Fibroblast of lung (primary cell): ENCODE measurements at regions not wholly inside any gene's neighbourhood (a gene's known extent, or its start where the extent isn't known, plus 50 kb on each side); places are given as distances from the start of the nearest gene placed in this dataset.
A peak's percentile ranks its signal among the peaks of the same experiment; 100 is the strongest.

Source experiments
- DNase-seq, 2 donors: peaks; one replicate each; pipeline versions ENCODE4 v3.0.0 to v3.0.0-alpha.2; 2010; ENCODE audit warnings: low read depth in 2 of 2
- H2AFZ ChIP-seq: 2 replicates; pipeline ENCODE4 v1.5.1; 2012; ENCODE audit warnings: low read length, control low read depth, inconsistent platforms
- H3K27ac ChIP-seq: 2 replicates; pipeline ENCODE4 v1.5.1; 2011; ENCODE audit warnings: low read length, control low read depth; ENCODE audit not compliant: insufficient read depth
- H3K27me3 ChIP-seq: 2 replicates; pipeline ENCODE4 v1.5.1; 2011; ENCODE audit warnings: mild to moderate bottlenecking, low read length; ENCODE audit not compliant: control insufficient read depth, insufficient read depth
- H3K36me3 ChIP-seq: 2 replicates; pipeline ENCODE4 v1.5.1; 2011; ENCODE audit warnings: low read length; ENCODE audit not compliant: control insufficient read depth, insufficient read depth
- H3K4me1 ChIP-seq: 2 replicates; pipeline ENCODE4 v1.5.1; 2011; ENCODE audit warnings: low read length; ENCODE audit not compliant: control insufficient read depth, insufficient read depth; ENCODE audit errors: extremely low read depth
- H3K4me2 ChIP-seq: 2 replicates; pipeline ENCODE4 v1.5.1; 2011; ENCODE audit warnings: low read length, control low read depth; ENCODE audit not compliant: insufficient read depth; ENCODE audit errors: extremely low read depth
- H3K4me3 ChIP-seq, 4 experiments: fragments of 200-600 bp in 1 of 4; sonication (generic) in 1 of 4; replicated peaks in 1 of 4; 2 replicates each; pipeline ENCODE4 v1.5.1; 2011 to 2016; ENCODE audit warnings: low read length in 4 of 4, low read depth in 3 of 4, mild to moderate bottlenecking in 3 of 4, control low read depth in 2 of 4, inconsistent platforms in 1 of 4, mixed read lengths in 1 of 4; ENCODE audit not compliant: insufficient read depth in 1 of 4; ENCODE audit errors: control extremely low read depth in 1 of 4
- H3K79me2 ChIP-seq: 2 replicates; pipeline ENCODE4 v1.5.1; 2012; ENCODE audit warnings: mild to moderate bottlenecking, low read length, inconsistent platforms; ENCODE audit not compliant: control insufficient read depth, insufficient read depth
- H3K9ac ChIP-seq: 2 replicates; pipeline ENCODE4 v1.5.1; 2011; ENCODE audit warnings: mild to moderate bottlenecking, low read length, control low read depth; ENCODE audit not compliant: insufficient read depth
- H3K9me3 ChIP-seq: 2 replicates; pipeline ENCODE4 v1.5.1; 2012; ENCODE audit warnings: low read depth, low read length; ENCODE audit not compliant: control insufficient read depth, insufficient read depth
- H4K20me1 ChIP-seq: 2 replicates; pipeline ENCODE4 v1.5.1; 2011; ENCODE audit warnings: low read length; ENCODE audit not compliant: control insufficient read depth, insufficient read depth; ENCODE audit errors: extremely low read depth
- EZH2 ChIP-seq: IDR thresholded peaks from 2 replicates; pipeline ENCODE4 v1.5.1; 2012; ENCODE audit warnings: low read length, control low read depth, mild to moderate bottlenecking; ENCODE audit errors: missing control alignments
- TF ChIP-seq, protein P1 (sequence below), 2 donors: IDR thresholded peaks in 1 of 2; conservative IDR thresholded peaks in 1 of 2; 1 replicate in 1 of 2; 2 replicates in 1 of 2; pipeline ENCODE4 v1.5.1; 2011 to 2012; ENCODE audit warnings: low read length in 2 of 2, control low read depth in 1 of 2, inconsistent platforms in 1 of 2, low read depth in 1 of 2, mild to moderate bottlenecking in 1 of 2

DNA sequence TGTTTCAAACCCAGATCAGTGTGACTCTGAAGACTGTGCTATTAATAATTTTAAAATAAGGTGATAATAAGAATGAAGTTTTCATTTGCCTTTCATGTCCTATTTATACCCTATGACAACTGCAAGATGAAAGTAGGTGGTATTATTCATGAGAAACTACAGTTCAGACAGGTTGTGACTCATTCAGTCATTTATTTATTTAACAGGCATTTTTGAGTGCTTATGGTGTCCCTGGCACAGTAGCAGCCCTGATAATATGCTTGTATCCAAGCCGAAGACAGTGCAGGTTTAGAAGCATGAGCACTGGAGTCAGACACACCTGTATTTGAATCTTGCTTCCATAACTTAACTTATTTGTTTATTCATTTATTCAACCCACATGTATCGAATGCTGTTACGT, 87.1 kb downstream of the FZD1 start:
- no peaks in the 10 kb centered on the region for H3K9me3 ChIP-seq
- DNase-seq, result peak; percentile 40 to 87
- no peaks in the 10 kb centered on the region for H3K79me2 ChIP-seq
- H3K9ac ChIP-seq, result no peak overlapping the region
- no peaks in the 10 kb centered on the region for H3K36me3 ChIP-seq
- H3K27ac ChIP-seq, result no peak overlapping the region
- no peaks in the 10 kb centered on the region for H4K20me1 ChIP-seq
- no peak overlapping the region for H3K4me3 ChIP-seq
- TF ChIP-seq EZH2, result no peak
- no peak overlapping the region for H2AFZ ChIP-seq
- peaks cover 3% of the 10 kb centered on the region for H3K4me1 ChIP-seq
- no peaks in the 10 kb centered on the region for H3K27me3 ChIP-seq
- no peak overlapping the region for H3K4me2 ChIP-seq

DNA sequence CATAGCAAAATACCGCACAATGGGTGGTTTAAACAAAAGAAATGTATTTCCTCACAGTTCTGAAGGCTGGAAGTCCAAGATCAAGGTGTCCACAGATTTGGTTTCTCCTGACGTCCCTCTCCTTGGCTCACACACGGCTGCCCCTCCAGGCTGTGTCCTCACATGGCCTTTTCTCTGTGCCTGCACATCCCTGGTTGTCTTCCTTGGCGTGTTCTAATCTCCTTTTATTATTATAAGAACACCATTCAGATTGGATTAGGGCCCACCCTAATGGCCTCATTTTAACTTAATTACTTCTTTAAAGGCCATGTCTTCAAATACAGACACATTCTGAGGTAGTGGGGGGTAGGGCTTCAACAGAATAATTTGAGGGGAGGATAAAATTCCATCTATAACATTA, 87.9 kb downstream of the FZD1 start:
- no peak overlapping the region for H3K4me3 ChIP-seq
- H3K4me1 ChIP-seq, result peaks cover 3% of the 10 kb centered on the region
- H3K9ac ChIP-seq, result no peak overlapping the region
- H3K27me3 ChIP-seq, result no peaks in the 10 kb centered on the region
- no peak for DNase-seq
- no peaks in the 10 kb centered on the region for H3K79me2 ChIP-seq
- H3K4me2 ChIP-seq, result no peak overlapping the region
- H3K9me3 ChIP-seq, result no peaks in the 10 kb centered on the region
- H3K36me3 ChIP-seq, result no peaks in the 10 kb centered on the region
- H2AFZ ChIP-seq, result no peak overlapping the region
- no peaks in the 10 kb centered on the region for H4K20me1 ChIP-seq
- TF ChIP-seq, protein P1, sequence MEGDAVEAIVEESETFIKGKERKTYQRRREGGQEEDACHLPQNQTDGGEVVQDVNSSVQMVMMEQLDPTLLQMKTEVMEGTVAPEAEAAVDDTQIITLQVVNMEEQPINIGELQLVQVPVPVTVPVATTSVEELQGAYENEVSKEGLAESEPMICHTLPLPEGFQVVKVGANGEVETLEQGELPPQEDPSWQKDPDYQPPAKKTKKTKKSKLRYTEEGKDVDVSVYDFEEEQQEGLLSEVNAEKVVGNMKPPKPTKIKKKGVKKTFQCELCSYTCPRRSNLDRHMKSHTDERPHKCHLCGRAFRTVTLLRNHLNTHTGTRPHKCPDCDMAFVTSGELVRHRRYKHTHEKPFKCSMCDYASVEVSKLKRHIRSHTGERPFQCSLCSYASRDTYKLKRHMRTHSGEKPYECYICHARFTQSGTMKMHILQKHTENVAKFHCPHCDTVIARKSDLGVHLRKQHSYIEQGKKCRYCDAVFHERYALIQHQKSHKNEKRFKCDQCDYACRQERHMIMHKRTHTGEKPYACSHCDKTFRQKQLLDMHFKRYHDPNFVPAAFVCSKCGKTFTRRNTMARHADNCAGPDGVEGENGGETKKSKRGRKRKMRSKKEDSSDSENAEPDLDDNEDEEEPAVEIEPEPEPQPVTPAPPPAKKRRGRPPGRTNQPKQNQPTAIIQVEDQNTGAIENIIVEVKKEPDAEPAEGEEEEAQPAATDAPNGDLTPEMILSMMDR (conservative IDR thresholded peaks at IDR 0.05 in 1 of 2, IDR thresholded peaks at IDR 0.05 in 1 of 2; ENCODE audit: low read depth in 1 of 2, low read length in 2 of 2), result no peak
- no peak for TF ChIP-seq EZH2
- no peak overlapping the region for H3K27ac ChIP-seq

DNA sequence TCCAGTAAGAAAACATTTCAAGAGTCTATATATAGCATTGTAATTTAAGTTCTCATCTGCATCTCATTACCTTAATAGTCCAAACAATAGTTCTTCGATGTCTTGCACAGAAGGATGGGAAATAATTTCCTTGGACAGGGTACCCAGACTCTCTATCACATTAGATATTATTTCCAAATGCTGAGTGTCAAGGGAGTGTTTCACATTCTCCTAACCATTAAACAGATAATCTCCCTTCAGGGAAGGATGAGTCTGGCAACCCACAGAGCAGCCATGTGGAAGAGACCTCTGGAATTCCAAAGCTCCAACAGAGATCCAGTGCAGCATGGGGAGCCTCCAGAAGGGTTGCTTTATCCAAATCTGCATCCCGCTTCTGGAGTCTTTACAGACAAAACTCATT, 89.6 kb downstream of the FZD1 start:
- no peaks in the 10 kb centered on the region for H4K20me1 ChIP-seq
- no peaks in the 10 kb centered on the region for H3K27me3 ChIP-seq
- TF ChIP-seq, protein P1 (conservative IDR thresholded peaks at IDR 0.05 in 1 of 2, IDR thresholded peaks at IDR 0.05 in 1 of 2; ENCODE audit: low read depth in 1 of 2, low read length in 2 of 2), result no peak
- no peak for TF ChIP-seq EZH2
- no peaks in the 10 kb centered on the region for H3K9me3 ChIP-seq
- no peak overlapping the region for H2AFZ ChIP-seq
- no peaks in the 10 kb centered on the region for H3K36me3 ChIP-seq
- no peaks in the 10 kb centered on the region for H3K79me2 ChIP-seq
- no peak for DNase-seq
- H3K4me1 ChIP-seq, result peaks cover 3% of the 10 kb centered on the region
- H3K4me3 ChIP-seq, result no peak overlapping the region
- no peak overlapping the region for H3K4me2 ChIP-seq
- H3K9ac ChIP-seq, result no peak overlapping the region
- no peak overlapping the region for H3K27ac ChIP-seq
